ENCODE measurements at regions not wholly inside any gene's neighbourhood (a gene's known extent, or its start where the extent isn't known, plus 50 kb on each side); places are given as distances from the start of the nearest gene placed in this dataset.
"Not testable (repeated sequence)": the region's sequence is repeated elsewhere in the genome, so short reads cannot be mapped to it uniquely, and the experiment has no call there.

- DNase-seq (ENCODE audit: low read depth in 2 of 3, low spot score in 2 of 3) = not testable (repeated sequence)
These were observed 747.6 kb downstream of the SPATA31A6 start for GRCh38 chr9:42931045-42931444.

GRCh38 chr9:42937583-42938235 is 754.2 kb downstream of the SPATA31A6 start:
- not testable (repeated sequence) for DNase-seq (ENCODE audit: low read depth in 2 of 3, low spot score in 2 of 3)

GRCh38 chr9:42947050-42947449 is 763.6 kb downstream of the SPATA31A6 start:
- DNase-seq (ENCODE audit: low read depth in 2 of 3, low spot score in 2 of 3) = not testable (repeated sequence)

- not testable (repeated sequence) for DNase-seq (ENCODE audit: low read depth in 2 of 3, low spot score in 2 of 3)
These were observed 767.8 kb downstream of the SPATA31A6 start for GRCh38 chr9:42951239-42951638.

DNA sequence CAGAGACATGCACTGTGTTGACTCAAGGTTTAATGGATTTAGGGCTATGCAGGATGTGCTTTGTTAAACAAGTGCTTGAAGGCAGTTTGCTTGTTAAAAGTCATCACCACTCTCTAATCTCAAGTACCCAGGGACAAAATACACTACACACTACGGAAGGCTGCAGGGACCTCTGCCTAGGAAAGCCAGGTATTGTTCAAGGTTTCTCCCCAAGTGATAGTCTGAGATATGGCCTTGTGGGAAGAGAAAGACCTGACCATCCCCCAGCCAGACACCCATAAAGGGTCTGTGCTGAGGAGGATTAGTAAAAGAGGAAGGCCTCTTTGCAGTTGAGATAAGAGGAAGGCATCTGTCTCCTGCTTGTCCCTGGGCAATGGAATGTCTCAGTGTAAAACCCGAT is 781.7 kb downstream of the SPATA31A6 start:
- not testable (repeated sequence) for DNase-seq (ENCODE audit: low read depth in 2 of 3, low spot score in 2 of 3)

DNA sequence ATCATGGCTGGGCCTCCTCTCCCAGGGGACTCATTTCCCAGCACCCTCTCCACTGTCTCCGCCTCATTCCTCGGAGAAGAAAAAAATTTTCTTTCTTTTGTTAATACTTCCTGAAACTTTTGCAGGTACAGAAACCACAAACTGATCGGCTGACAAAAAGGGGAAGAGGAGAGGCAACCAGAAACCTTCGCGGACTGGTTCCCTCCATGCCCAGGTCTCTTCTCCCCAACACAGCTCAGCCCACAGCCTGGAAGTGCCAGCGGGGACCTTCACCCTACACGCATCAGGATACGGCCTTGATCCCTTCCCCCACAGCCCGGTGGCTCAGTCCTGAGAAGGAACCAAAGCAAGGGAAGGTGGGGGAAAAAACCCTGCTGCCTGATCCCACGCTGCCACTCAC is 788.4 kb downstream of the SPATA31A6 start:
- peak in 1 of 3 donors; percentile 5 for DNase-seq (ENCODE audit: low read depth in 2 of 3, low spot score in 2 of 3)

DNA sequence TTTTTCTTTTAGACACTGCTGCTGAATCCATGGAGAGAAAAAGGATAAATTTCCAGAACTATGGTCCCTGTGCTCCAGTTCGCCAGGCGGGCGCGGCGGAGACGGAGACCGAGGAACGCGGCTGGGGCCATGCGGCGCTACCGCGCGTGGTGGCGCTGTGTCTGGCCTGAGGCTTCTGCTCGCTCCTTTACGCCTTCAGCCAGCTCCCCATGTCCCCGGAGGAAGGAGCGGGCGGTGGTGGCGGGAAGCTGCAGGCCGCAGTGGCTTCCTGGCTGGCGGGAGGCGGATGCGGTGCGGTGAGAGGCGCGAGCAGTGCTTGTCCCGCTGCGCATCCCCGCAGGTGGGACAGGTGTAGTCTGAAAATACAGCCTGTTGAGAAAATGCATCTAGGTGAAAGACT is 791.3 kb downstream of the SPATA31A6 start:
- peak in 2 of 3 donors; percentile 6 to 26 for DNase-seq (ENCODE audit: low read depth in 2 of 3, low spot score in 2 of 3)

DNA sequence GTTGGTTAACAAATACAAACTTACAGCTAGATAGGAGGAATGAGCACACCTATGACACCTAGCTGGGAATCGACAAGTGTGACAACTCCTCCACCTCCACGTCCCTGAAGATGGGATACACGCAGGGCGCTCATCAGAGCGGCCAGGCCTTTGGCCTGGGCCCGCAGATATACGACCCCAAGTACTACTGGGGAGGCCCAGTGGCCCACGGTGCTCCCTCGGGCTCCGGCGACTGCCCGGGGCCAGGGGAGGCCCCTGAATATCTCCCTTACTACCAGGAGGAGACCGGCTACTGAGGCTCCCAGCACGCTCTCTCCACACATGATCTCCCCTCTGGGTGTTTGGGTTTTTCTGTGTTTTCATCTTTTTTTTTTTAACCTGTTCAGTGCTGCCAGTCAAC is 801.3 kb downstream of the SPATA31A6 start:
- not testable (repeated sequence) for DNase-seq (ENCODE audit: low read depth in 2 of 3, low spot score in 2 of 3)

All from hematopoietic multipotent progenitor cell (in vitro differentiated cells).